Thyroid gland (tissue), 4 donors: ENCODE measurements at regions not wholly inside any gene's neighbourhood (a gene's known extent, or its start where the extent isn't known, plus 50 kb on each side); places are given as distances from the start of the nearest gene placed in this dataset.
"Not testable (repeated sequence)": the region's sequence is repeated elsewhere in the genome, so short reads cannot be mapped to it uniquely, and the experiment has no call there.

Source experiments
- DNase-seq, 2 donors: peaks; one replicate each; pipeline ENCODE4 v3.0.0-alpha.2; 2019
- H3K27ac ChIP-seq, 3 donors: fragments of 200-600 bp; sonication (generic); 1 replicate in 2 of 3; 2 replicates in 1 of 3; pipeline ENCODE4 v1.5.1; 2016 to 2019; ENCODE audit warnings: mild to moderate bottlenecking in 1 of 3, moderate library complexity in 1 of 3
- H3K27me3 ChIP-seq: fragments of 200-600 bp; sonication (generic); one replicate; pipeline ENCODE4 v1.5.1; 2019
- H3K36me3 ChIP-seq, 2 donors: fragments of 200-600 bp; sonication (generic); one replicate each; pipeline ENCODE4 v1.5.1; 2016 to 2019
- H3K4me1 ChIP-seq, 2 donors: fragments of 200-600 bp; sonication (generic); one replicate each; pipeline ENCODE4 v1.5.1; 2017 to 2019
- H3K4me3 ChIP-seq, 3 donors: fragments of 200-600 bp; sonication (generic); replicated peaks in 1 of 3; 1 replicate in 2 of 3; 2 replicates in 1 of 3; pipeline ENCODE4 v1.5.1; 2016; ENCODE audit warnings: mild to moderate bottlenecking in 1 of 3
- H3K9me3 ChIP-seq: fragments of 200-600 bp; sonication (generic); one replicate; pipeline ENCODE4 v1.5.1; 2017
- POLR2A ChIP-seq, 2 donors: fragments of 450-650 bp; IDR thresholded peaks; one replicate each; pipeline ENCODE4 v1.6.1; 2017; ENCODE audit warnings: antibody characterized with exemption in 2 of 2, mild to moderate bottlenecking in 2 of 2, moderate library complexity in 1 of 2
- WGBS, 2 donors: methylation state at CpG; one replicate each; pipeline ENCODE4 v1.1.5; 2017; 5-methylcytosine and 5-hydroxymethylcytosine counted together
- intact Hi-C: fragments of 100-400 bp; cut with DNase I; formaldehyde crosslinking; loops from one replicate; pipeline ENCODE4 v1.15.1; 2023
- TF ChIP-seq, protein P1 (sequence below), 6 experiments: fragments of 200-600 bp in 3 of 6; fragments of 450-650 bp in 3 of 6; sonication (generic) in 3 of 6; IDR thresholded peaks; one replicate each; pipeline ENCODE4 v1.5.1; 2016 to 2019; ENCODE audit warnings: antibody characterized with exemption in 6 of 6, mild to moderate bottlenecking in 2 of 6, inconsistent platforms in 1 of 6, moderate library complexity in 1 of 6

DNA sequence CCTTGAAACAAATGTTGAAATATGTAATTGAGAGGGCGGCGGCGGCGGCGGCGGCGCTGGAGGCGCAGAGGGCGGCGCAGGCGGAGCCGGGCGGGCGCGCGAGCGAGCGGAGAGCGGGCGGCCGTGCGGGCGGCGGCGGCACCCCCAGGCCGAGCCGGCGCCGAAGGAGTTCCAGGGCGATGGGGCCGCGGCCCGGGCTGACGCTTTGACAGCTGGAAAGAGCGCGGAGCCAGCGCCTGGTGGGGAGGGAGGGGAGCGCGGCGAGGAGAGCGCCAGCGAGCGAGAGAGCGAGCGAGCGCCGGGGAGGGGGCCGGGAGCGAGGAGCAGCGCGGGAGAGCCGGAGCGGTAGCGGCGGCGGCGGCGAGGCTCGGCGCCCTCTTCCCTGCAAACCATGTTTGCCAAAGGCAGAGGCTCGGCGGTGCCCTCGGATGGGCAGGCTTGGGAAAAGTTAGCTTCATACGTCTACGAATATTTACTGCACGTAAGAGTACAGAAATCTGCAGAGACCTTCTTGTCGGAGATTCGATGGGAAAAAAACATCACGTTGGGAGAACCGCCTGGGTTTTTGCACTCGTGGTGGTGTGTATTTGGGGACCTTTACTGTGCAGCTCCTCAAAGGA is 116.8 kb upstream of the CDK13 start:
- H3K4me3 ChIP-seq: peak overlapping the region in 2 of 3 donors; percentile 17 to 27
- H3K9me3 ChIP-seq, H3K27ac ChIP-seq, H3K4me1 ChIP-seq, H3K27me3 ChIP-seq, H3K36me3 ChIP-seq, intact Hi-C loops: not testable (repeated sequence)
- TF ChIP-seq, protein P1, sequence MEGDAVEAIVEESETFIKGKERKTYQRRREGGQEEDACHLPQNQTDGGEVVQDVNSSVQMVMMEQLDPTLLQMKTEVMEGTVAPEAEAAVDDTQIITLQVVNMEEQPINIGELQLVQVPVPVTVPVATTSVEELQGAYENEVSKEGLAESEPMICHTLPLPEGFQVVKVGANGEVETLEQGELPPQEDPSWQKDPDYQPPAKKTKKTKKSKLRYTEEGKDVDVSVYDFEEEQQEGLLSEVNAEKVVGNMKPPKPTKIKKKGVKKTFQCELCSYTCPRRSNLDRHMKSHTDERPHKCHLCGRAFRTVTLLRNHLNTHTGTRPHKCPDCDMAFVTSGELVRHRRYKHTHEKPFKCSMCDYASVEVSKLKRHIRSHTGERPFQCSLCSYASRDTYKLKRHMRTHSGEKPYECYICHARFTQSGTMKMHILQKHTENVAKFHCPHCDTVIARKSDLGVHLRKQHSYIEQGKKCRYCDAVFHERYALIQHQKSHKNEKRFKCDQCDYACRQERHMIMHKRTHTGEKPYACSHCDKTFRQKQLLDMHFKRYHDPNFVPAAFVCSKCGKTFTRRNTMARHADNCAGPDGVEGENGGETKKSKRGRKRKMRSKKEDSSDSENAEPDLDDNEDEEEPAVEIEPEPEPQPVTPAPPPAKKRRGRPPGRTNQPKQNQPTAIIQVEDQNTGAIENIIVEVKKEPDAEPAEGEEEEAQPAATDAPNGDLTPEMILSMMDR (IDR thresholded peaks at IDR 0.05): peak in 1 of 6 experiments; percentile 29
- peak; percentile 48 to 50 for DNase-seq
- WGBS, 2 donors: 0 to 1% methylated on average over 61 to 65 of the region's 71 CpGs

DNA sequence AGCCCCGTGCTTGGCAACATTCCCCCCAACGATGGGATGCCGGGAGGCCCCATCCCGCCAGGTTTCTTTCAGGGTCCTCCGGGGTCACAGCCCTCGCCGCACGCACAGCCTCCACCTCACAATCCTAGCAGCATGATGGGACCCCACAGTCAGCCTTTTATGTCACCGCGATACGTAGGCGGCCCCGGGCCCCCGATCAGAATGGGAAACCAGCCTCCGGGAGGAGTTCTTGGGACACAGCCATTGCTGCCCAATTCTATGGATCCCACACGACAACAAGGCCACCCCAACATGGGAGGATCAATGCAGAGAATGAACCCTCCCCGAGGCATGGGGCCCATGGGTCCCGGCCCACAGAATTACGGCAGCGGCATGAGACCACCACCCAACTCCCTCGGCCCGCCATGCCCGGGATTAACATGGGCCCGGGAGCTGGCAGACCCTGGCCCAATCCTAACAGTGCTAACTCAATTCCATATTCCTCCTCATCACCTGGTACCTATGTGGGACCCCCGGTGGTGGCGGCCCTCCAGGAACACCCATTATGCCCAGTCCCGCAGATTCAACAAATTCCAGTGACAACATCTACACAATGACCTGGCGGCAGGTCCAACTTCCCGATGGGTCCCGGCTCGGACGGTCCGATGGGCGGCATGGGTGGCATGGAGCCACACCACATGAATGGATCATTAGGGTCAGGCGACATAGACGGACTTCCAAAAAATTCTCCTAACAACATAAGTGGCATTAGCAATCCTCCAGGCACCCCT is 116.0 kb upstream of the CDK13 start:
- DNase-seq, H3K27me3 ChIP-seq, H3K4me1 ChIP-seq, H3K9me3 ChIP-seq, H3K4me3 ChIP-seq, H3K36me3 ChIP-seq, H3K27ac ChIP-seq, intact Hi-C loops: not testable (repeated sequence)
- WGBS, 2 donors: 36% methylated on average over 28 of the region's 36 CpGs

DNA sequence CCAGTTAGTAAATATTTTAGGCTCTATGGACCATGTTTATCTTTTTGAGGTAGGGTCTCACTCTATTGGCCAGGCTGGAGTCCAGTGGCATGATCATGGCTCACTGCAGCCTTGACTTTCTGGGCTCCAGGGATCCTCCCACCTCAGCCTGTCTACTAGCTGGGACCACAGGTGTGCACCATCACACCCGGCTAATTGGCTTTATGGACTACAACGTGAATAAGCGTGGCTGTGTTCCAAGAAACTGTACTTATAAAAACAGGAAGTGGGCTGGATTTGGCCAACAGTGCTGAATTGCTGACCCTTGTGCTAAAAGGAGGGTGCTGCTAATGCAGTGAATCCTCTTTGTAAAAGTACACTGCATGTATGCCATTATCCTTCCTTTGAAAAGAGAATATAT is 111.7 kb upstream of the CDK13 start:
- DNase-seq: no peak
- Histone ChIP-seq H3K9me3 (no peaks in the 10 kb centered on the region), H3K4me1 (peaks cover 5 to 6% of the 10 kb centered on the region in 2 donors), H3K36me3 (no peaks in the 10 kb centered on the region), H3K27ac (no peak overlapping the region), H3K27me3 (no peaks in the 10 kb centered on the region), H3K4me3 (no peak overlapping the region)
- TF ChIP-seq, protein P1 (IDR thresholded peaks at IDR 0.05): no peak
- no peak for TF ChIP-seq POLR2A (IDR thresholded peaks at IDR 0.05)
- WGBS, 2 donors: 11 to 15% methylated on average over 2 to 3 of the region's 3 CpGs
- intact Hi-C loops: no loop called here

DNA sequence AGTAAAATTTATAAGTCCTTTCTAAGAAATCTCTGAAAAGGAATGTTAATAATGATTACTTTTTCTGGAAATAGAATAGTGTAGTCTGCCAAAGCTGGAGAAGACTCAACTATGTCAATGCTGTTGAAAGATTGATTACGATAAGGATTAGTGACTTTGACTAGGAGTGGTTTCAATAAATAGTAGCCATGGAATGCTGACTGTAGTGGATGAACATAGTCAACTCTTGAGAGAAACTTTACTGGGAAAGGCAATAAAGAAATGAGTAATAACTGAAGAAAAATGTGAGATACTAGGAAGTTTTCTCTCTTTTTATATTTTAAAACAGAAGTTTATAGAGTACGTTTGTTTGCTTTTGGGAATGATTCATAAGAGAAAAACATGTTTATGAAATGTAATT is 105.0 kb upstream of the CDK13 start:
- intact Hi-C loops: no loop called here
- H3K27ac ChIP-seq: no peak overlapping the region
- WGBS, 2 donors: 87 to 90% methylated on average over 2 of the region's 2 CpGs
- no peak for DNase-seq
- H3K9me3 ChIP-seq: no peaks in the 10 kb centered on the region
- no peaks in the 10 kb centered on the region for H3K4me1 ChIP-seq
- TF ChIP-seq POLR2A (IDR thresholded peaks at IDR 0.05): no peak
- TF ChIP-seq, protein P1 (IDR thresholded peaks at IDR 0.05): no peak
- H3K36me3 ChIP-seq: no peaks in the 10 kb centered on the region
- no peak overlapping the region for H3K4me3 ChIP-seq
- no peaks in the 10 kb centered on the region for H3K27me3 ChIP-seq

DNA sequence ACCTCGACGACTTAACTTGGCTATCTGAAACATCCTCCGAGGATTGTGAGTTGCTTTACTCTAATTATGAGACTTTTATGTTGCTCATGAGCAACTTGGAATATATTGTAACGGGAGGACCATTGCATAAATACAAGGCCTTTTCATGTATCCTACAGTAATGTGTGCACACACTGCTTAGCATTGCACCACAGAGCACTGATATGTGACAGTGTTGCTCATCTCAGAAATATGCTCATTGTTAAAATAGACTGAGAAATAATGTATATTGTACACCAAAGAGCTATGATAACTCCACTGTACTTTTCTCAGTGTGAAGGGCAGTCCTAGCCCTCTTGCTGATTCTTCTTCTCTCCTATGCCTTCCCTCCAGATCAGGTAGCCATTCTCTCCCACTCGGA is 102.8 kb upstream of the CDK13 start:
- no peaks in the 10 kb centered on the region for H3K36me3 ChIP-seq
- no peaks in the 10 kb centered on the region for H3K27me3 ChIP-seq
- TF ChIP-seq, protein P1 (IDR thresholded peaks at IDR 0.05): no peak
- TF ChIP-seq POLR2A (IDR thresholded peaks at IDR 0.05): no peak
- intact Hi-C loops: no loop called here
- no peaks in the 10 kb centered on the region for H3K9me3 ChIP-seq
- DNase-seq: no peak
- no peaks in the 10 kb centered on the region for H3K4me1 ChIP-seq
- H3K27ac ChIP-seq: no peak overlapping the region
- no peak overlapping the region for H3K4me3 ChIP-seq
- WGBS, 2 donors: 88 to 89% methylated on average over 5 of the region's 5 CpGs
